ENCODE measurements at regions not wholly inside any gene's neighbourhood (a gene's known extent, or its start where the extent isn't known, plus 50 kb on each side); places are given as distances from the start of the nearest gene placed in this dataset.

DNA sequence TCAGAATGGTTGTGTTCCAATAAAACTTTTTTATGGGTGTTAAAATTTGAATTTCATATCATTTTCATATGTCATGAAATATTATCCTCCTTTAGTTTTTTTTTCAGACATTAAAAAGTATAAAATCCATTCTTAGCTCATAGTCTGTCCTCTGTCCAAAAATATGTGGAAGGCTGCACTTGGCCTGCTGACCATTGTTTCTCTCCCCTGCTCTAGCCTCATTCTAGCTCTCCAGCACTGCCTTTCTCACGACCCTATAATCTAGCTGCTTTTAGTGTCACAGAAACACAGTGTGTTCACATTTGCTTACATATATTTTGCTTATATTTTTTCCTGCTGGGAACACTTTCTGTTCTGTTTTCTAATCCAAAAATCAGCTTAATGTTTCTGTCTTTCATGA lies 165.0 kb upstream of the ANK2 start:
- TF ChIP-seq POLR2A (IDR thresholded peaks at IDR 0.05; ENCODE audit: low read depth, low read length) (no peak), POLR2AphosphoS5 (IDR thresholded peaks at IDR 0.05; ENCODE audit: low read depth, low read length) (no peak), TAF1 (IDR thresholded peaks at IDR 0.05; ENCODE audit: borderline replicate concordance, low read depth, low read length) (no peak)
